ENCODE measurements at regions not wholly inside any gene's neighbourhood (a gene's known extent, or its start where the extent isn't known, plus 50 kb on each side); places are given as distances from the start of the nearest gene placed in this dataset.

DNA sequence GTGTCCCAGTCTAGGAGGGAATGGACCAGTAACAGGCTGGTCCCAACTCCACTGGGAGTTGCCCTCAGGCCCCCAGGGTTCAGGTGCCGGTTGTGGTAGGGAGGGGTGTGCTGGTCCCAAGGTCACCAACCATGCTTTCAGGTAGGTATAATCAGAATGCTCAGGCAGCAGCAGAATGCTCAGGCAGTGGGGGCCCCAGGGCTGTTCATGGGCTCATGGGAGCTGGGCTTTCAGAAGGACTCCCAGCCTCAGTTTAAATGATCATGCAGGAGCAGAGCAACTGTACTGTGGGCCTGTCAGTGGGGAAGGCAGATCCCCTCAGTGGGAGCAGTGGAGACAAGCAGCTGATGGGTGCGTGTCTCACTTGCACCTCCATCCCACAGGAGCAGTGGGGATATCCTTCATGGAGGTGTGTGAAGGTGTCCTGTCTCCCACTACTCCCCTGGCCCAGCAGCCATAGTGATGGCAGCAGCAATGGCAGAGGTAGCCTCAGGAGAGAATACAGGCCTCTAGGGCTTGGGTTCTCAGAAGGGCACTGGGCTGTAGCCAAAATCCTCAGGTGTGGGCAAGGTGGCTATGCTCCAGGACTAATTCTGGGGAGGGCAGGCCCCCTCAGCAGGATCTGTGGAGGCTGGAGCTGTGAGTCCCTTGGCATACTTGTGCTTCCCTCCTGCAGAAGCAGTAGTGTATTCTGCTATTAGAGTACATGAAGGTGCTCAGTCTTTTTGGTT lies 917.3 kb upstream of the B3GALT2 start:
- TF ChIP-seq, protein P1, sequence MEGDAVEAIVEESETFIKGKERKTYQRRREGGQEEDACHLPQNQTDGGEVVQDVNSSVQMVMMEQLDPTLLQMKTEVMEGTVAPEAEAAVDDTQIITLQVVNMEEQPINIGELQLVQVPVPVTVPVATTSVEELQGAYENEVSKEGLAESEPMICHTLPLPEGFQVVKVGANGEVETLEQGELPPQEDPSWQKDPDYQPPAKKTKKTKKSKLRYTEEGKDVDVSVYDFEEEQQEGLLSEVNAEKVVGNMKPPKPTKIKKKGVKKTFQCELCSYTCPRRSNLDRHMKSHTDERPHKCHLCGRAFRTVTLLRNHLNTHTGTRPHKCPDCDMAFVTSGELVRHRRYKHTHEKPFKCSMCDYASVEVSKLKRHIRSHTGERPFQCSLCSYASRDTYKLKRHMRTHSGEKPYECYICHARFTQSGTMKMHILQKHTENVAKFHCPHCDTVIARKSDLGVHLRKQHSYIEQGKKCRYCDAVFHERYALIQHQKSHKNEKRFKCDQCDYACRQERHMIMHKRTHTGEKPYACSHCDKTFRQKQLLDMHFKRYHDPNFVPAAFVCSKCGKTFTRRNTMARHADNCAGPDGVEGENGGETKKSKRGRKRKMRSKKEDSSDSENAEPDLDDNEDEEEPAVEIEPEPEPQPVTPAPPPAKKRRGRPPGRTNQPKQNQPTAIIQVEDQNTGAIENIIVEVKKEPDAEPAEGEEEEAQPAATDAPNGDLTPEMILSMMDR (IDR thresholded peaks at IDR 0.05), result no peak
- TF ChIP-seq ZFX (IDR thresholded peaks at IDR 0.05; ENCODE audit: borderline replicate concordance), result no peak
- H3K27ac ChIP-seq, result no peak overlapping the region

DNA sequence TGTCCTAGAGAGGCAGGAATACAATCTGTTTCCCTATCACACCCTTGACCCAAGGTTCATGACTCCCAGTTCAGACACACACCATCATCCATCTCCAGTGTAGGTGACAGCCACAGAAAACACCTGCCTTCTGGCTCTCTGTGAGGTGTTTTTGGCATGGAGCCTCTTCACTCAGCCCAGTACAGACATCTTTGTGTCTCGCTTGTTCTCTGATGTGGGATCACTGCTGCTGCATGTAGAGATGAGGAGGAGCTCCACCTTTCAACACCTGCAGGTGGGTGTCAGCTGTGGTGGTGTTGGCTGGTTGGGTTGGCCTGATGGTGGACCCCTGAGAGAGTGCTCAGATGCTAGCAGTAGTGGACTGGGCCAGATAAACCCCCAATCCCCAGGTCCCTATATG lies 916.7 kb upstream of the B3GALT2 start:
- no peak for TF ChIP-seq ZFX (IDR thresholded peaks at IDR 0.05; ENCODE audit: borderline replicate concordance)
- TF ChIP-seq, protein P1 (IDR thresholded peaks at IDR 0.05), result no peak
- H3K27ac ChIP-seq, result no peak overlapping the region

DNA sequence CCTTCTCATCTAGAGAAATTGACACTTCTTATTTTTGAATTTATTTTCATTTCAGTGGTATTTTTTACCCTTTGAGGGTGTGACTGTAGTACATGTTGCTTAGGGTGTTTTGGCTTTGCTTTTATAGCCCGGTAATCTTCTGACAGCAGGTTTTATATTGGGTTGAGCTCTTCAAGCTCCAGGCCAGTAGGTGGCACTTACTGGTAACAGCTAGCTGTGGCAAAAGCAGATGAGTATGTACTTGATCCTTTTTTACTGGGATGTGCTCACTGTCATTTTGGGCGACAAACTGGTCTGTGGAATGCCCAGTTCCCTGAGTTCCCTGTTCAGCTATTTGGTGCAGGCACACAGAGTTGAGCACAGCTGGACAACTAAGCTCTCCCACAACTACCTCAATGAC lies 916.2 kb upstream of the B3GALT2 start:
- TF ChIP-seq ZFX (IDR thresholded peaks at IDR 0.05; ENCODE audit: borderline replicate concordance), result no peak
- TF ChIP-seq, protein P1 (IDR thresholded peaks at IDR 0.05), result peak; percentile 63

DNA sequence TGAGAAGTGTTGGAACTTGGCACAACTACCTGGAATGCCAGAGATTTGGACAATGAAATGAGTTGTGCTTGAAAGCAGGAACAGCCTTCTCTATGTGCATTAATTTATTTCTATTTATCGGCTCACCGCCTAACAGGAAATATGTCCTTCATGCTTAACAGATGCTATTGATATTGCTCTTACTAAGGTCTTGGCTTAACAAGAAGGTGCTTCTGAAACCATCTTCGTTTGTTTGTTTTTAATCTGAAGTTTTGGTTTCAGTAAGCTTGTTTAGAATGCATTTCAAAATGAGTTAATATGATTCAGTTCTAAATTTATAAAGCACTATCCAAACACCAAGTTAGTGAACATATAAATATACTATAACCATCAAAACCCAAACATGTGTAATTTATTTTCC lies 898.3 kb upstream of the B3GALT2 start:
- TF ChIP-seq, protein P1 (IDR thresholded peaks at IDR 0.05), result no peak
- TF ChIP-seq ZFX (IDR thresholded peaks at IDR 0.05; ENCODE audit: borderline replicate concordance), result no peak
- H3K27ac ChIP-seq, result no peak overlapping the region

More for the DNA sequence above, 916.2 kb upstream of the B3GALT2 start:
- no peak overlapping the region for H3K27ac ChIP-seq

DNA sequence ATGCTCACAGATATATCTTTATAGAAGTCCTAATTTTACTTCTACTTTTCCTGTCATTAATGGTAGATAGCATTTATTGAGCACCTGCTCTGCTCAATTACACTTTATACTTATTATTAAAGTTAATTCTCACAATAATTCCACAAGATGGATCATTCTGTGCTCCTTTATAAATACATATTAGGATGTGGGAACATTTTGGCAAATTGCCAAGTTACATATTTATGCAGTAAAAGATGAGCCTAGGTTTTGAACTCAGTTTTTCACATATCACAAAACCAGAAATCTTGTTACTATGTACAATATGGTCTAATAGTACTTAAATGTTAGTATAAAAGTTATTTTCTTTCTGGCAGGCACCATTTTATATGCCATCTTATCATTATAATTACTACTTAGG lies 895.0 kb upstream of the B3GALT2 start:
- no peak overlapping the region for H3K27ac ChIP-seq
- TF ChIP-seq, protein P1 (IDR thresholded peaks at IDR 0.05), result no peak
- TF ChIP-seq ZFX (IDR thresholded peaks at IDR 0.05; ENCODE audit: borderline replicate concordance), result no peak

DNA sequence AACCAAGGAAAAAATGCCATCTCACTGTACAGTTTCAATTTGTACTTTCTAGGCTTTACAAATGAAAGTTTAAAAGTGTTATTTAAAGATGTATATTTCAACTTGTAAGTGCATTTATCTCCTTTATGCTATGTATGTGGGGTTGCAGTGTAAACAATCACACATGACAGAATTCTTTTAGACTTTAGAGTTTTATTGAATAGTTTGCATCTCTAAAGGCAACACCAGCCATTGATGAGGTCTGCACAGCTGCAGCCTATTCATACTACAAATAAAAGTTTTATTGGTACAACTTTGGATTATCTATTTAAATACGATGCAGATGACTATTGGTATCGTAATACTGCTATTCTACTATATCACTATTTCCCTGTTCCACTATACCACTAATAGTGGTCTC lies 894.4 kb upstream of the B3GALT2 start:
- no peak overlapping the region for H3K27ac ChIP-seq
- TF ChIP-seq ZFX (IDR thresholded peaks at IDR 0.05; ENCODE audit: borderline replicate concordance), result no peak
- TF ChIP-seq, protein P1 (IDR thresholded peaks at IDR 0.05), result no peak

DNA sequence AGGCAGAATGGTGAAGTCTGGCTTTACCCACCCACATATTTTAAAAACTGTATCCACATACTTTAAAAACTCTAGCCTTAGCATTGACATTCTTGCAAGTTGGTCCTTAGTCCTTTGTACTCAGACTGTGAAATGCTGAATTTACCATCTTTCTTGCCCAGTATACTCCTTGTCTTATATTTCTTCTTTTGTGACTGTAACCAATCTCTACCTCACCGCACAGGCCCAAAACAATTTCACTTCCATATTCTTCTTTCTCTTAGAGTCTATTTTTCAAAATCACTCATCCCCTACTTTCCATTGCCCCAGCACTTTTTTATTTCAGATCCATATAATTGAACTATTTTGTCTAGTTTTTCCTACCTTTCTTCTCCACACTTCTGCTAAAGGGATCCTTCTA lies 892.4 kb upstream of the B3GALT2 start:
- no peak overlapping the region for H3K27ac ChIP-seq
- no peak for TF ChIP-seq ZFX (IDR thresholded peaks at IDR 0.05; ENCODE audit: borderline replicate concordance)
- TF ChIP-seq, protein P1 (IDR thresholded peaks at IDR 0.05), result no peak

Measured in 22Rv1 (cell line).